Keratinocyte (primary cell): ENCODE measurements at regions not wholly inside any gene's neighbourhood (a gene's known extent, or its start where the extent isn't known, plus 50 kb on each side); places are given as distances from the start of the nearest gene placed in this dataset.

Source experiments
- DNase-seq: peaks from one replicate; pipeline ENCODE4 v3.0.0-alpha.2; 2011; ENCODE audit warnings: low read depth, missing footprints, low spot score
- FAIRE-seq: peaks from 2 replicates; lab custom pipeline; 2011; peaks lifted over from hg19 to GRCh38; lab: Jason Lieb, UNC
- H2AFZ ChIP-seq: 2 replicates; pipeline ENCODE4 v1.6.0; 2012; ENCODE audit warnings: low read length, control low read depth, inconsistent platforms; ENCODE audit not compliant: control insufficient read depth
- H3K27ac ChIP-seq: 2 replicates; pipeline ENCODE4 v1.5.1; 2011; ENCODE audit warnings: low read length; ENCODE audit not compliant: control insufficient read depth, insufficient read depth
- H3K27me3 ChIP-seq: 3 replicates; pipeline ENCODE4 v1.6.0; 2011; ENCODE audit warnings: low read length; ENCODE audit not compliant: control insufficient read depth, insufficient read depth; ENCODE audit errors: extremely low read depth
- H3K36me3 ChIP-seq, 2 experiments: 2 replicates in 1 of 2; 3 replicates in 1 of 2; pipeline ENCODE4 v1.5.1; 2011; ENCODE audit warnings: low read length in 2 of 2, mild to moderate bottlenecking in 1 of 2; ENCODE audit not compliant: control insufficient read depth in 2 of 2, insufficient read depth in 2 of 2; ENCODE audit errors: extremely low read depth in 1 of 2
- H3K4me1 ChIP-seq: 3 replicates; pipeline ENCODE4 v1.5.1; 2011; ENCODE audit warnings: low read length; ENCODE audit not compliant: control insufficient read depth, insufficient read depth; ENCODE audit errors: extremely low read depth
- H3K4me2 ChIP-seq: 3 replicates; pipeline ENCODE4 v1.6.0; 2011; ENCODE audit warnings: low read depth, low read length; ENCODE audit not compliant: control insufficient read depth, insufficient read depth; ENCODE audit errors: extremely low read depth
- H3K4me3 ChIP-seq, 3 experiments: fragments of 200-600 bp in 1 of 3; sonication (generic) in 1 of 3; 2 replicates in 2 of 3; 3 replicates in 1 of 3; pipeline ENCODE4 v1.5.1; 2011 to 2016; ENCODE audit warnings: low read length in 3 of 3, mild to moderate bottlenecking in 3 of 3, control low read depth in 2 of 3, inconsistent platforms in 1 of 3, low read depth in 1 of 3, mixed read lengths in 1 of 3, mixed run types in 1 of 3, moderate library complexity in 1 of 3; ENCODE audit not compliant: control insufficient read depth in 2 of 3, insufficient read depth in 2 of 3; ENCODE audit errors: extremely low read depth in 1 of 3
- H3K79me2 ChIP-seq: 2 replicates; pipeline ENCODE4 v1.6.0; 2012; ENCODE audit warnings: low read length; ENCODE audit not compliant: control insufficient read depth, insufficient read depth
- H3K9ac ChIP-seq: 3 replicates; pipeline ENCODE4 v1.6.0; 2011; ENCODE audit warnings: low read length; ENCODE audit not compliant: control insufficient read depth, insufficient read depth; ENCODE audit errors: extremely low read depth
- H3K9me1 ChIP-seq: 3 replicates; pipeline ENCODE4 v1.6.0; 2011; ENCODE audit warnings: low read length; ENCODE audit not compliant: control insufficient read depth, insufficient read depth; ENCODE audit errors: extremely low read depth
- H3K9me3 ChIP-seq: 2 replicates; pipeline ENCODE4 v1.5.1; 2012; ENCODE audit warnings: low read depth, low read length; ENCODE audit not compliant: control insufficient read depth
- H4K20me1 ChIP-seq: 3 replicates; pipeline ENCODE4 v1.6.0; 2011; ENCODE audit warnings: low read length; ENCODE audit not compliant: control insufficient read depth, insufficient read depth; ENCODE audit errors: extremely low read depth
- CTCF ChIP-seq, 3 experiments: IDR thresholded peaks in 1 of 3; conservative IDR thresholded peaks in 1 of 3; optimal IDR thresholded peaks in 1 of 3; 2 replicates in 2 of 3; 3 replicates in 1 of 3; pipeline versions ENCODE3 to v1.5.1; 2011; ENCODE audit warnings: low read length in 3 of 3, mild to moderate bottlenecking in 3 of 3, moderate library complexity in 2 of 3, control low read depth in 1 of 3, inconsistent platforms in 1 of 3; ENCODE audit not compliant: insufficient read depth in 2 of 3; ENCODE audit errors: extremely low read depth in 1 of 3
- EZH2 ChIP-seq: IDR thresholded peaks from one replicate; pipeline ENCODE4 v1.6.1; 2012; ENCODE audit warnings: inconsistent platforms, mild to moderate bottlenecking, low read length, moderate library complexity
- dilution Hi-C: fragments of 300-500 bp; cut with MboI; formaldehyde crosslinking; loops from one replicate; pipeline ENCODE4 v1.7.0; 2020; ENCODE audit warnings: low sequenced_read_pairs; ENCODE audit not compliant: extremely low pct_ligation_motif_present

- Histone ChIP-seq H3K9ac (no peak overlapping the region), H3K27me3 (no peaks in the 10 kb centered on the region), H3K79me2 (no peaks in the 10 kb centered on the region), H3K4me2 (no peak overlapping the region), H3K36me3 (no peaks in the 10 kb centered on the region), H3K9me3 (no peaks in the 10 kb centered on the region), H3K27ac (no peak overlapping the region), H3K9me1 (no peaks in the 10 kb centered on the region), H3K4me1 (no peaks in the 10 kb centered on the region), H4K20me1 (no peaks in the 10 kb centered on the region), H3K4me3 (no peak overlapping the region), H2AFZ (no peak overlapping the region)
- TF ChIP-seq EZH2: no peak
- TF ChIP-seq CTCF (optimal IDR thresholded peaks at IDR 0.05 in 1 of 3, IDR thresholded peaks at IDR 0.05 in 1 of 3, conservative IDR thresholded peaks at IDR 0.05 in 1 of 3; ENCODE audit: extremely low read depth in 1 of 3, insufficient read depth in 2 of 3, low read length in 3 of 3): no peak
- dilution Hi-C loops: no loop called here
- FAIRE-seq: no peak
- no peak for DNase-seq
These were observed 248.8 kb upstream of the SMIM30 start for GRCh38 chr7:113367041-113367586.

- FAIRE-seq (no peak), DNase-seq (no peak)
- no peaks in the 10 kb centered on the region for H3K27me3 ChIP-seq
- H3K9me1 ChIP-seq: no peaks in the 10 kb centered on the region
- TF ChIP-seq EZH2: no peak
- TF ChIP-seq CTCF (optimal IDR thresholded peaks at IDR 0.05 in 1 of 3, IDR thresholded peaks at IDR 0.05 in 1 of 3, conservative IDR thresholded peaks at IDR 0.05 in 1 of 3; ENCODE audit: extremely low read depth in 1 of 3, insufficient read depth in 2 of 3, low read length in 3 of 3): no peak
- no peak overlapping the region for H2AFZ ChIP-seq
- H3K4me1 ChIP-seq: no peaks in the 10 kb centered on the region
- no peaks in the 10 kb centered on the region for H3K79me2 ChIP-seq
- no peak overlapping the region for H3K27ac ChIP-seq
- H4K20me1 ChIP-seq: no peaks in the 10 kb centered on the region
- no peak overlapping the region for H3K4me3 ChIP-seq
- H3K9ac ChIP-seq: no peak overlapping the region
- dilution Hi-C loops: no loop called here
- no peaks in the 10 kb centered on the region for H3K36me3 ChIP-seq
- no peak overlapping the region for H3K4me2 ChIP-seq
- H3K9me3 ChIP-seq: no peaks in the 10 kb centered on the region
These were observed 247.8 kb upstream of the SMIM30 start for GRCh38 chr7:113366122-113366521.
